Central memory CD4-positive, alpha-beta T cell (primary cell): ENCODE measurements at regions not wholly inside any gene's neighbourhood (a gene's known extent, or its start where the extent isn't known, plus 50 kb on each side); places are given as distances from the start of the nearest gene placed in this dataset.

Experiments
- DNase-seq: peaks from one replicate; pipeline ENCODE4 v3.0.0; 2022

GRCh38 chrX:22396408-22396807 lies 123.7 kb downstream of the CBLL2 start:
- no peak for DNase-seq

- DNase-seq, result no peak
Observed at GRCh38 chrX:22397566-22397965, 124.9 kb downstream of the CBLL2 start.

- no peak for DNase-seq
Observed at GRCh38 chrX:22399437-22400192, 126.9 kb downstream of the CBLL2 start.

GRCh38 chrX:22404297-22404696 lies 131.6 kb downstream of the CBLL2 start:
- DNase-seq, result no peak

- no peak for DNase-seq
Observed at GRCh38 chrX:22406201-22406737, 133.6 kb downstream of the CBLL2 start.

GRCh38 chrX:22409418-22409817 lies 136.7 kb downstream of the CBLL2 start:
- no peak for DNase-seq

GRCh38 chrX:22424122-22424915 lies 151.6 kb downstream of the CBLL2 start:
- DNase-seq, result no peak

- no peak for DNase-seq
Observed at GRCh38 chrX:22424919-22425318, 152.2 kb downstream of the CBLL2 start.

GRCh38 chrX:22429704-22430103 lies 157.0 kb downstream of the CBLL2 start:
- DNase-seq, result no peak

- DNase-seq, result no peak
Observed at GRCh38 chrX:22430701-22431100, 158.0 kb downstream of the CBLL2 start.

- no peak for DNase-seq
Observed at GRCh38 chrX:22433292-22434070, 160.8 kb downstream of the CBLL2 start.

- no peak for DNase-seq
Observed at GRCh38 chrX:22445880-22446279, 173.2 kb downstream of the CBLL2 start.

- DNase-seq, result no peak
Observed at GRCh38 chrX:22462959-22463358, 190.2 kb downstream of the CBLL2 start.

GRCh38 chrX:22467571-22467970 lies 194.9 kb downstream of the CBLL2 start:
- DNase-seq, result no peak

- DNase-seq, result no peak
Observed at GRCh38 chrX:22481436-22481835, 208.7 kb downstream of the CBLL2 start.

- DNase-seq, result no peak
Observed at GRCh38 chrX:22486296-22486695, 213.6 kb downstream of the CBLL2 start.

- DNase-seq, result no peak
Observed at GRCh38 chrX:22516893-22517292, 244.2 kb downstream of the CBLL2 start.

GRCh38 chrX:22520128-22520828 lies 247.6 kb downstream of the CBLL2 start:
- no peak for DNase-seq

- DNase-seq, result no peak
Observed at GRCh38 chrX:22526339-22526738, 253.6 kb downstream of the CBLL2 start.

- no peak for DNase-seq
Observed at GRCh38 chrX:22527302-22527701, 254.6 kb downstream of the CBLL2 start.

GRCh38 chrX:22533898-22534297 lies 261.2 kb downstream of the CBLL2 start:
- no peak for DNase-seq

GRCh38 chrX:22534643-22535042 lies 261.9 kb downstream of the CBLL2 start:
- no peak for DNase-seq
